ENCODE measurements at regions not wholly inside any gene's neighbourhood (a gene's known extent, or its start where the extent isn't known, plus 50 kb on each side); places are given as distances from the start of the nearest gene placed in this dataset.

DNA sequence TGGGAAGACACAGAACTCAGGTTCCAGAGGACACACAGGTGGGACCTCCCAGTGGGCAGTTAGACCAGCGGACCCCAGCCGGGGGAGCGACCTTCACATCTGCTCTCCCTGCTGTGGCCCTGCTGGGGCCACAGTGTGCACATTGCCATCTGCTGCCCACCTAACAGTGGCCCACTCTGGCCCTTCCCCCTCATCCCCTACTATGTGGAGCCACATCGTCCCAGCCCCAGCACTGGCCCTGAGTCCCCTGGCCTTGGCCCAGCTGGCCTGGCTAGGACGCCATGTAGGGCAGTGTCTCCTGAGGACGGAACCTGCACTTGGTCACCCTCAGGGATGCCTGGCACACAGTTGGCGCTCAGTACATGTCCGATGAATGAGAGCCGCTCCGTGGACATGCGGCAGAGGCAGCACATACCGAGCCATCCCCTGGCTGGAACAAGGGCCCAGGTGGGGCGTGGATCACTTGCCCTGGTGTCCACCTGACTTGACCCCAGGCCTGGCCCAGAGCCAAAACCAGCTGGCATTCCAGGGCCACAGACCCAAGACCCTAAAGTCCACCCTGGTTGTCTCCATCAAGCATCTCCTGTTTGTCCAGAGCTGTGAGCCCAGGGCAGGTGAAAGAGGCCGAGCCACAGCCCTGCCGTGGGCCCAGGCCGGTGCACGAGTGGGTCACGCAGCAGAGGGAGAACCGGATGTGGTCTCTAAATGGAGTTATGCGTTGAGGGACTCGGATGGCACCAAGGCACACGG is 93.1 kb upstream of the FGF3 start:
- no peak for TF ChIP-seq CTCF (IDR thresholded peaks at IDR 0.05)
- TF ChIP-seq EZH2 (IDR thresholded peaks at IDR 0.05; ENCODE audit: borderline replicate concordance, insufficient read depth, low read depth, low read length, poor library complexity, severe bottlenecking) = no peak
